ENCODE measurements at regions not wholly inside any gene's neighbourhood (a gene's known extent, or its start where the extent isn't known, plus 50 kb on each side); places are given as distances from the start of the nearest gene placed in this dataset.

GRCh38 chr11:26072614-26073153 is 259.2 kb upstream of the ANO3 start:
- no peaks in the 10 kb centered on the region for H3K27me3 Mint-ChIP-seq (ENCODE audit: insufficient read depth)
- H3K36me3 Mint-ChIP-seq (ENCODE audit: low read depth) = no peaks in the 10 kb centered on the region
- no peaks in the 10 kb centered on the region for H3K4me1 Mint-ChIP-seq (ENCODE audit: low read depth)
- no peak for DNase-seq (ENCODE audit: low spot score)
- no peaks in the 10 kb centered on the region for H3K9me3 Mint-ChIP-seq
- intact Hi-C loops (cut with micrococcal nuclease) = no loop called here
- no peak overlapping the region for H3K27ac Mint-ChIP-seq
- no peak overlapping the region for H3K4me3 Mint-ChIP-seq

- no peak for DNase-seq (ENCODE audit: low spot score)
- Mint-ChIP-seq H3K4me3 (no peak overlapping the region), H3K27me3 (ENCODE audit: insufficient read depth) (no peaks in the 10 kb centered on the region), H3K36me3 (ENCODE audit: low read depth) (no peaks in the 10 kb centered on the region), H3K9me3 (no peaks in the 10 kb centered on the region), H3K27ac (no peak overlapping the region), H3K4me1 (ENCODE audit: low read depth) (no peaks in the 10 kb centered on the region)
- intact Hi-C loops (cut with micrococcal nuclease) = no loop called here
Measured at GRCh38 chr11:26073646-26074045, 258.3 kb upstream of the ANO3 start.

GRCh38 chr11:26076233-26076990 is 255.5 kb upstream of the ANO3 start:
- intact Hi-C loops (cut with micrococcal nuclease) = no loop called here
- Mint-ChIP-seq H3K9me3 (no peaks in the 10 kb centered on the region), H3K4me1 (ENCODE audit: low read depth) (no peaks in the 10 kb centered on the region), H3K36me3 (ENCODE audit: low read depth) (no peaks in the 10 kb centered on the region), H3K27me3 (ENCODE audit: insufficient read depth) (no peaks in the 10 kb centered on the region), H3K4me3 (no peak overlapping the region), H3K27ac (no peak overlapping the region)
- no peak for DNase-seq (ENCODE audit: low spot score)

GRCh38 chr11:26078231-26078821 is 253.6 kb upstream of the ANO3 start:
- no peaks in the 10 kb centered on the region for H3K27me3 Mint-ChIP-seq (ENCODE audit: insufficient read depth)
- no peak overlapping the region for H3K27ac Mint-ChIP-seq
- no peaks in the 10 kb centered on the region for H3K36me3 Mint-ChIP-seq (ENCODE audit: low read depth)
- no peaks in the 10 kb centered on the region for H3K9me3 Mint-ChIP-seq
- DNase-seq (ENCODE audit: low spot score) = no peak
- no peak overlapping the region for H3K4me3 Mint-ChIP-seq
- H3K4me1 Mint-ChIP-seq (ENCODE audit: low read depth) = no peaks in the 10 kb centered on the region
- intact Hi-C loops (cut with micrococcal nuclease) = no loop called here

- intact Hi-C loops (cut with micrococcal nuclease) = no loop called here
- H3K36me3 Mint-ChIP-seq (ENCODE audit: low read depth) = no peaks in the 10 kb centered on the region
- no peaks in the 10 kb centered on the region for H3K27me3 Mint-ChIP-seq (ENCODE audit: insufficient read depth)
- no peak overlapping the region for H3K27ac Mint-ChIP-seq
- H3K4me3 Mint-ChIP-seq = no peak overlapping the region
- DNase-seq (ENCODE audit: low spot score) = no peak
- H3K9me3 Mint-ChIP-seq = no peaks in the 10 kb centered on the region
- no peaks in the 10 kb centered on the region for H3K4me1 Mint-ChIP-seq (ENCODE audit: low read depth)
Measured at GRCh38 chr11:26084313-26084712, 247.6 kb upstream of the ANO3 start.

GRCh38 chr11:26086028-26086427 is 245.9 kb upstream of the ANO3 start:
- no peaks in the 10 kb centered on the region for H3K36me3 Mint-ChIP-seq (ENCODE audit: low read depth)
- no peak for DNase-seq (ENCODE audit: low spot score)
- no peak overlapping the region for H3K4me3 Mint-ChIP-seq
- no peak overlapping the region for H3K27ac Mint-ChIP-seq
- intact Hi-C loops (cut with micrococcal nuclease) = no loop called here
- no peaks in the 10 kb centered on the region for H3K27me3 Mint-ChIP-seq (ENCODE audit: insufficient read depth)
- no peaks in the 10 kb centered on the region for H3K4me1 Mint-ChIP-seq (ENCODE audit: low read depth)
- H3K9me3 Mint-ChIP-seq = no peaks in the 10 kb centered on the region

GRCh38 chr11:26087120-26087935 is 244.6 kb upstream of the ANO3 start:
- H3K9me3 Mint-ChIP-seq = no peaks in the 10 kb centered on the region

GRCh38 chr11:26088391-26088790 is 243.5 kb upstream of the ANO3 start:
- intact Hi-C loops (cut with micrococcal nuclease) = no loop called here
- H3K36me3 Mint-ChIP-seq (ENCODE audit: low read depth) = no peaks in the 10 kb centered on the region
- H3K27me3 Mint-ChIP-seq (ENCODE audit: insufficient read depth) = no peaks in the 10 kb centered on the region
- no peak overlapping the region for H3K4me3 Mint-ChIP-seq
- no peaks in the 10 kb centered on the region for H3K9me3 Mint-ChIP-seq
- H3K27ac Mint-ChIP-seq = no peak overlapping the region
- no peaks in the 10 kb centered on the region for H3K4me1 Mint-ChIP-seq (ENCODE audit: low read depth)
- no peak for DNase-seq (ENCODE audit: low spot score)

More at GRCh38 chr11:26087120-26087935, 244.6 kb upstream of the ANO3 start:
- H3K4me1 Mint-ChIP-seq (ENCODE audit: low read depth) = no peaks in the 10 kb centered on the region
- no peak for DNase-seq (ENCODE audit: low spot score)
- no peaks in the 10 kb centered on the region for H3K27me3 Mint-ChIP-seq (ENCODE audit: insufficient read depth)
- intact Hi-C loops (cut with micrococcal nuclease) = no loop called here
- no peak overlapping the region for H3K4me3 Mint-ChIP-seq
- H3K27ac Mint-ChIP-seq = no peak overlapping the region
- H3K36me3 Mint-ChIP-seq (ENCODE audit: low read depth) = no peaks in the 10 kb centered on the region

- intact Hi-C loops (cut with micrococcal nuclease) = no loop called here
- H3K27me3 Mint-ChIP-seq (ENCODE audit: insufficient read depth) = no peaks in the 10 kb centered on the region
- H3K4me3 Mint-ChIP-seq = no peak overlapping the region
- DNase-seq (ENCODE audit: low spot score) = no peak
- no peak overlapping the region for H3K27ac Mint-ChIP-seq
- no peaks in the 10 kb centered on the region for H3K36me3 Mint-ChIP-seq (ENCODE audit: low read depth)
- no peaks in the 10 kb centered on the region for H3K4me1 Mint-ChIP-seq (ENCODE audit: low read depth)
- no peaks in the 10 kb centered on the region for H3K9me3 Mint-ChIP-seq
Measured at GRCh38 chr11:26090651-26091050, 241.3 kb upstream of the ANO3 start.

GRCh38 chr11:26093206-26093605 is 238.7 kb upstream of the ANO3 start:
- no peak overlapping the region for H3K4me3 Mint-ChIP-seq
- H3K27ac Mint-ChIP-seq = no peak overlapping the region

GRCh38 chr11:26095340-26095739 is 236.6 kb upstream of the ANO3 start:
- DNase-seq (ENCODE audit: low spot score) = no peak
- no peak overlapping the region for H3K27ac Mint-ChIP-seq
- H3K9me3 Mint-ChIP-seq = peaks cover 4% of the 10 kb centered on the region
- no peak overlapping the region for H3K4me3 Mint-ChIP-seq
- intact Hi-C loops (cut with micrococcal nuclease) = no loop called here
- no peaks in the 10 kb centered on the region for H3K36me3 Mint-ChIP-seq (ENCODE audit: low read depth)
- no peaks in the 10 kb centered on the region for H3K27me3 Mint-ChIP-seq (ENCODE audit: insufficient read depth)
- no peaks in the 10 kb centered on the region for H3K4me1 Mint-ChIP-seq (ENCODE audit: low read depth)

More at GRCh38 chr11:26093206-26093605, 238.7 kb upstream of the ANO3 start:
- H3K4me1 Mint-ChIP-seq (ENCODE audit: low read depth) = no peaks in the 10 kb centered on the region
- no peak for DNase-seq (ENCODE audit: low spot score)
- no peaks in the 10 kb centered on the region for H3K27me3 Mint-ChIP-seq (ENCODE audit: insufficient read depth)
- no peaks in the 10 kb centered on the region for H3K9me3 Mint-ChIP-seq
- no peaks in the 10 kb centered on the region for H3K36me3 Mint-ChIP-seq (ENCODE audit: low read depth)
- intact Hi-C loops (cut with micrococcal nuclease) = no loop called here

GRCh38 chr11:26096451-26096850 is 235.5 kb upstream of the ANO3 start:
- Mint-ChIP-seq H3K4me3 (no peak overlapping the region), H3K36me3 (ENCODE audit: low read depth) (no peaks in the 10 kb centered on the region), H3K27ac (no peak overlapping the region), H3K9me3 (peaks cover 8% of the 10 kb centered on the region), H3K27me3 (ENCODE audit: insufficient read depth) (no peaks in the 10 kb centered on the region), H3K4me1 (ENCODE audit: low read depth) (no peaks in the 10 kb centered on the region)
- DNase-seq (ENCODE audit: low spot score) = no peak
- intact Hi-C loops (cut with micrococcal nuclease) = no loop called here

- no peaks in the 10 kb centered on the region for H3K4me1 Mint-ChIP-seq (ENCODE audit: low read depth)
Measured at GRCh38 chr11:26102325-26102724, 229.6 kb upstream of the ANO3 start.

More at GRCh38 chr11:26102325-26102724, 229.6 kb upstream of the ANO3 start:
- Mint-ChIP-seq H3K4me3 (no peak overlapping the region), H3K27me3 (ENCODE audit: insufficient read depth) (no peaks in the 10 kb centered on the region), H3K27ac (no peak overlapping the region), H3K9me3 (peaks cover 18% of the 10 kb centered on the region), H3K36me3 (ENCODE audit: low read depth) (no peaks in the 10 kb centered on the region)
- intact Hi-C loops (cut with micrococcal nuclease) = no loop called here
- no peak for DNase-seq (ENCODE audit: low spot score)

All from activated T-helper 1 cell treated with anti-CD3 and anti-CD28 coated beads, Interleukin-12 subunit alpha, Interleukin-12 subunit beta, Interleukin-2, Interleukin-4 antibody, amounts not matched to agents 30 ng/mL and 10 ng/mL and 1 ng/mL, durations not matched to agents 14 hours and 24 hours and 36 hours (primary cell).